ENCODE measurements at regions not wholly inside any gene's neighbourhood (a gene's known extent, or its start where the extent isn't known, plus 50 kb on each side); places are given as distances from the start of the nearest gene placed in this dataset.
A peak's percentile ranks its signal among the peaks of the same experiment; 100 is the strongest.

DNA sequence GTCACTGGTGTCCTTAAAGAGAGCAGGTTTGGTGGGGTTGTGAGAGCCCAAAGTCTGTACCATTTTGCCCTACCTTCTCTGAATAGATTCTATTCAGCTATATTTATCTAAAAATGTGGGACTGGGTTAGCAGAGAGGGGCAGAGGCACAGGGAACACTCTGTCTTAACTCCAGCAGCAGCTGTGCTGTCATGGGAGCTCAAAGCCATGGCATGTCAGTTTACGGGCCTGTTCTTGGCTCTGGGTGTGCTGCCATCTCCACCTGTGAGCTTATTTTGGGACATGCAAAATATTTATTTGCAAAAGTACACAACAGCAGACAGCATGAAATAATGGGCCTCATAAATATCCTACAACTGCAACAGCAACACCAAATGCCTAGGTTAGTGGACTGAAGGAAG lies 129.6 kb upstream of the KCTD1 start:
- Histone ChIP-seq H3K4me3 (no peak overlapping the region), H3K4me1 (no peaks in the 10 kb centered on the region), H3K9me3 (no peaks in the 10 kb centered on the region), H3K27me3 (no peaks in the 10 kb centered on the region), H3K27ac (no peak overlapping the region), H3K36me3 (replicated peaks in 1 of 2; ENCODE audit: insufficient read depth in 1 of 2, low read depth in 2 of 2) (no peaks in the 10 kb centered on the region)
- TF ChIP-seq, protein P1, sequence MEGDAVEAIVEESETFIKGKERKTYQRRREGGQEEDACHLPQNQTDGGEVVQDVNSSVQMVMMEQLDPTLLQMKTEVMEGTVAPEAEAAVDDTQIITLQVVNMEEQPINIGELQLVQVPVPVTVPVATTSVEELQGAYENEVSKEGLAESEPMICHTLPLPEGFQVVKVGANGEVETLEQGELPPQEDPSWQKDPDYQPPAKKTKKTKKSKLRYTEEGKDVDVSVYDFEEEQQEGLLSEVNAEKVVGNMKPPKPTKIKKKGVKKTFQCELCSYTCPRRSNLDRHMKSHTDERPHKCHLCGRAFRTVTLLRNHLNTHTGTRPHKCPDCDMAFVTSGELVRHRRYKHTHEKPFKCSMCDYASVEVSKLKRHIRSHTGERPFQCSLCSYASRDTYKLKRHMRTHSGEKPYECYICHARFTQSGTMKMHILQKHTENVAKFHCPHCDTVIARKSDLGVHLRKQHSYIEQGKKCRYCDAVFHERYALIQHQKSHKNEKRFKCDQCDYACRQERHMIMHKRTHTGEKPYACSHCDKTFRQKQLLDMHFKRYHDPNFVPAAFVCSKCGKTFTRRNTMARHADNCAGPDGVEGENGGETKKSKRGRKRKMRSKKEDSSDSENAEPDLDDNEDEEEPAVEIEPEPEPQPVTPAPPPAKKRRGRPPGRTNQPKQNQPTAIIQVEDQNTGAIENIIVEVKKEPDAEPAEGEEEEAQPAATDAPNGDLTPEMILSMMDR (IDR thresholded peaks at IDR 0.05), result no peak
- no peak for TF ChIP-seq POLR2A (IDR thresholded peaks at IDR 0.05)
- no peak for DNase-seq
- no peak for ATAC-seq
- intact Hi-C loops (cut with DNase I), result no loop called here
- 64 to 95% methylated on average over 1 of the region's 1 CpG for WGBS, 2 donors

DNA sequence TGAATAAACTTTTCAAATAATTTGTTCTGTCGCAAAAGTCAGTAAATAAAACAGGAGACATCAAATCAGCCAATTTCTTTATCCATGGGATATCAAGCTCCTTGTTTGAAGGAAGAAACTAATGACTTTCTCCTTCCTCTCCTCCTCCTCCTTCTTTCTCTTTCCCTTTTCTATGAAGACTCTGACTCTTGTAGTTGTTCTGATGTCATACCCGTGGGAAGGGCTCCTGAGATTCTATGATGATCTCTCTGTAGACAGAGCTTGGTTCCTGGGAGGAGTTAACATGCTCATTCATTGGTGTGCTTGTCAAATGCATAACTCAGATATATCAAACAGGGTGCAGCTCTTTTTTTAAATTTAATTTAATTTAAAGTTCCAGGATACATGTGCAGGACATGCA lies 118.7 kb upstream of the KCTD1 start:
- DNase-seq, result no peak
- Histone ChIP-seq H3K27me3 (no peaks in the 10 kb centered on the region), H3K4me1 (no peaks in the 10 kb centered on the region), H3K9me3 (no peaks in the 10 kb centered on the region), H3K36me3 (replicated peaks in 1 of 2; ENCODE audit: insufficient read depth in 1 of 2, low read depth in 2 of 2) (no peaks in the 10 kb centered on the region), H3K27ac (no peak overlapping the region), H3K4me3 (no peak overlapping the region)
- intact Hi-C loops (cut with DNase I), result no loop called here
- WGBS, 2 donors, result 46 to 57% methylated on average over 2 of the region's 2 CpGs
- no peak for ATAC-seq
- TF ChIP-seq, protein P1 (IDR thresholded peaks at IDR 0.05), result no peak
- no peak for TF ChIP-seq POLR2A (IDR thresholded peaks at IDR 0.05)

DNA sequence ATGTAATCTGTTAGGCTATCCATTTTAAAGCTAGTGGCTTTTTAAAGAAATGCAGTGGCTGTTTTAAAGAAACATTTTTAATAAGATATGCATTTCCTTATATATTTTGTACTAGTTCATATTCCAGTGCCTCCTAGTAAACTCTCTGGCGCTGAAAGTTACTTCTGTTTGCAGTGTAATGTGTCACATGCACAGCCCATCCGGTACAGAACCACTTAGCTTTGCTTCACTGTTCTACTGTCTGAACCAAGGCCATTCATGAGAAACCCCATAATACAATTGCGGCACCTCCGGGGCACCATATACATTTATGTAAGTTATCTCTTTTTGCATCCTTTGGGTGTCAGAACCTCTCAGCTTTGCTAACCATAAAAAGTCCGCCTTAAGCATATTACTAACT lies 114.6 kb upstream of the KCTD1 start:
- Histone ChIP-seq H3K9me3 (no peaks in the 10 kb centered on the region), H3K4me3 (no peak overlapping the region), H3K27me3 (no peaks in the 10 kb centered on the region), H3K27ac (no peak overlapping the region), H3K36me3 (replicated peaks in 1 of 2; ENCODE audit: insufficient read depth in 1 of 2, low read depth in 2 of 2) (no peaks in the 10 kb centered on the region), H3K4me1 (peaks cover 5% of the 10 kb centered on the region)
- ATAC-seq (no peak), DNase-seq (no peak)
- intact Hi-C loops (cut with DNase I), result no loop called here
- 57 to 65% methylated on average over 5 of the region's 5 CpGs for WGBS, 2 donors
- TF ChIP-seq POLR2A (IDR thresholded peaks at IDR 0.05), result no peak
- TF ChIP-seq, protein P1 (IDR thresholded peaks at IDR 0.05), result no peak

DNA sequence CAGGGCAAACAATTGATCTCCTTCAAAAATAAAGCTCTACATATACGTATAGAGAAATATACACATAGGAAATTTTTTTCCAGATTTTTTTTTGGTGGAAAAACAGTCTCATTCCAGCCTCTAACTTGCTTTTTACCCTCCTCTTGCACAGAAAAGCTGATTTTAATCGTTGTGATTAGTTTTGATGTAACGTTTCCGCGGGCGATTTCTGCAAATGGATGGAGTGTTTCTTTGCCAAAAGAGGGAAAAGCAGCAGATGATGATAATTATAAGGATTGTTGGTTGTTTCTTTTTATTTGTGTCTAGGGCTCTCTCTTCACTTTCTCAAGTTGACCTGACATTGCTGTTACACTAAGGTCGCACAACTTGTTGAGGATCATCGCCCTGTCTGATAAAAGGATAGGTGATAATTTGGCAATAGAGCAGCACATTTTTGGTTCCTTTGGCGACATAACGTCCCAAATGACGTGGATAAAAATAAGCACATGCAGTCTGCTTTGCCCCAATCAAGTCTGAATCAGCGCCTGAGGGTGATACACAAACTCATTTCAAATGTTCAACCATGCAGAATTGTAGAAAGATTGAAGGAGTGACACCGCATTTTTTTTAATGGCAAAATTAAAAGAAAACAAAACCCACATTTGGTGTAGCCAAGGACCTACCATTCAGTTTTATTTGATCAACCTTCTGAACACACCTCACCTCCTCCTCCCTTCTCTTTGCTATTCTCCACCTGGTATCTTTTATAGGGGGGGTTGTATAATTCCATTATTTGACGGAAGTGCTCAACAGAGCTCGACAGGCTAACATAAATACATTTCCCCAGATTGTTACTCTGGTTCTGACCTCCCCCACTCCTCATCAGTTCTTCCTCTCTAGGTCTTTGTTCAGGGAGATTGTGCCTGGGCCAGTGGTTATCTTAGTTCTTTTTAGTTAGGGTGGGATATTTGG lies 109.6 kb upstream of the KCTD1 start:
- ATAC-seq (no peak), DNase-seq (no peak)
- TF ChIP-seq, protein P1 (IDR thresholded peaks at IDR 0.05), result no peak
- TF ChIP-seq POLR2A (IDR thresholded peaks at IDR 0.05), result no peak
- Histone ChIP-seq H3K27me3 (no peaks in the 10 kb centered on the region), H3K27ac (peak overlapping the region in 3 of 4 donors; percentile 74 to 91 (median 89)), H3K36me3 (replicated peaks in 1 of 2; ENCODE audit: insufficient read depth in 1 of 2, low read depth in 2 of 2) (no peaks in the 10 kb centered on the region), H3K9me3 (no peaks in the 10 kb centered on the region), H3K4me3 (peak overlapping the region; percentile 51 to 81), H3K4me1 (peaks cover 24% of the 10 kb centered on the region)
- intact Hi-C loops (cut with DNase I), result no loop called here
- WGBS, 2 donors, result 4 to 6% methylated on average over 15 of the region's 15 CpGs
